ENCODE measurements at regions not wholly inside any gene's neighbourhood (a gene's known extent, or its start where the extent isn't known, plus 50 kb on each side); places are given as distances from the start of the nearest gene placed in this dataset.

- H3K79me2 ChIP-seq (ENCODE audit: insufficient read depth, low read length), result no peaks in the 10 kb centered on the region
- FAIRE-seq, result no peak
- in situ Hi-C loops (cut with HindIII; ENCODE audit: extremely low pct_ligation_motif_present, low pct_unique_long_range_greater_than_20kb), result no loop called here
Measured at GRCh38 chr2:78330193-78330592, 695.3 kb upstream of the REG3G start.

More at GRCh38 chr2:78330193-78330592, 695.3 kb upstream of the REG3G start:
- Histone ChIP-seq H3K4me1 (ENCODE audit: insufficient read depth, low read length) (no peaks in the 10 kb centered on the region), H3K27ac (ENCODE audit: extremely low read length, insufficient read depth, low read length) (no peak overlapping the region), H3K27me3 (ENCODE audit: control insufficient read depth in 1 of 2, insufficient read depth in 2 of 2, low read length in 2 of 2) (no peaks in the 10 kb centered on the region), H3K4me3 (replicated peaks in 1 of 3; ENCODE audit: insufficient read depth in 1 of 3, low read depth in 2 of 3, low read length in 3 of 3) (no peak overlapping the region), H3K36me3 (replicated peaks in 1 of 2; ENCODE audit: control insufficient read depth in 1 of 2, insufficient read depth in 2 of 2, low read length in 2 of 2) (no peaks in the 10 kb centered on the region), H3K9me3 (ENCODE audit: low read length) (no peaks in the 10 kb centered on the region), H2AFZ (ENCODE audit: low read length) (no peak overlapping the region), H3K9ac (ENCODE audit: insufficient read depth, low read depth, low read length) (no peak overlapping the region), H4K20me1 (ENCODE audit: insufficient read depth, low read length) (no peaks in the 10 kb centered on the region), H3K4me2 (ENCODE audit: low read depth, low read length) (no peak overlapping the region)
- CTCF ChIA-PET (ENCODE audit: low intra/inter-chr PET ratio, low total read pairs), result no interaction called here
- TF ChIP-seq RBFOX2 (IDR thresholded peaks at IDR 0.05; ENCODE audit: low read depth, low read length), result no peak
- TF ChIP-seq, protein P1, sequence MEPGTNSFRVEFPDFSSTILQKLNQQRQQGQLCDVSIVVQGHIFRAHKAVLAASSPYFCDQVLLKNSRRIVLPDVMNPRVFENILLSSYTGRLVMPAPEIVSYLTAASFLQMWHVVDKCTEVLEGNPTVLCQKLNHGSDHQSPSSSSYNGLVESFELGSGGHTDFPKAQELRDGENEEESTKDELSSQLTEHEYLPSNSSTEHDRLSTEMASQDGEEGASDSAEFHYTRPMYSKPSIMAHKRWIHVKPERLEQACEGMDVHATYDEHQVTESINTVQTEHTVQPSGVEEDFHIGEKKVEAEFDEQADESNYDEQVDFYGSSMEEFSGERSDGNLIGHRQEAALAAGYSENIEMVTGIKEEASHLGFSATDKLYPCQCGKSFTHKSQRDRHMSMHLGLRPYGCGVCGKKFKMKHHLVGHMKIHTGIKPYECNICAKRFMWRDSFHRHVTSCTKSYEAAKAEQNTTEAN (CRISPR knock-in tag; conservative IDR thresholded peaks at IDR 0.05), result no peak
- TF ChIP-seq GABPA (IDR thresholded peaks at IDR 0.05; ENCODE audit: low read depth, low read length), result no peak
- TF ChIP-seq GABPA (CRISPR knock-in tag; IDR thresholded peaks at IDR 0.05; ENCODE audit: low read depth), result no peak
- no peak for TF ChIP-seq ATF2 (CRISPR knock-in tag; IDR thresholded peaks at IDR 0.05)
- no peak for TF ChIP-seq U2AF1 (optimal IDR thresholded peaks at IDR 0.05; ENCODE audit: low read depth, low read length)
- no peak for TF ChIP-seq SAFB2 (CRISPR knock-in tag; IDR thresholded peaks at IDR 0.05; ENCODE audit: borderline replicate concordance, low read depth)
- no peak for TF ChIP-seq BRCA1 (CRISPR knock-in tag; IDR thresholded peaks at IDR 0.05)
- TF ChIP-seq MAF1 (CRISPR knock-in tag; IDR thresholded peaks at IDR 0.05; ENCODE audit: borderline replicate concordance), result no peak
- no peak for ATAC-seq
- POLR2A ChIA-PET, result no interaction called here
- DNase-seq (ENCODE audit: low spot score), result no peak
- intact Hi-C loops (cut with micrococcal nuclease; ENCODE audit: unreplicated experiment), result no loop called here
- no TSS peak for BruUV-seq (replicated peaks)

Data from HepG2 (cell line).